WTC11 (cell line): ENCODE measurements at regions not wholly inside any gene's neighbourhood (a gene's known extent, or its start where the extent isn't known, plus 50 kb on each side); places are given as distances from the start of the nearest gene placed in this dataset.

Source experiments
- ATAC-seq: fragments of 200-7000 bp; cut with Tn5 transposase; 2 replicates; pipeline ENCODE4 v1.10.0; 2021; ENCODE audit warnings: mild to moderate bottlenecking, moderate library complexity
- CTCF ChIA-PET: fragments of 300-600 bp; sonication (Branson Sonifier 250); formaldehyde crosslinking; loops from one replicate; lab custom pipeline; 2021; ENCODE audit warnings: antibody characterized with exemption; lab: Charles Lee
- POLR2A ChIA-PET: fragments of 350-600 bp; sonication (Branson Sonifier 250); formaldehyde crosslinking; loops from one replicate; lab custom pipeline; 2021; ENCODE audit warnings: antibody characterized with exemption; lab: Charles Lee
- DNase-seq: peaks from one replicate; pipeline ENCODE4 v3.0.0; 2021; ENCODE audit warnings: low spot score
- H3K27ac Mint-ChIP-seq: 2 replicates; pipeline ENCODE4 v1.8.0; 2021; ENCODE audit warnings: mixed read lengths
- H3K27me3 Mint-ChIP-seq: 2 replicates; pipeline ENCODE4 v1.8.0; 2021; ENCODE audit warnings: low read depth, mild to moderate bottlenecking, moderate library complexity, mixed read lengths
- H3K36me3 Mint-ChIP-seq: 2 replicates; pipeline ENCODE4 v1.8.0; 2021; ENCODE audit warnings: mixed read lengths
- H3K4me1 Mint-ChIP-seq: 2 replicates; pipeline ENCODE4 v1.8.0; 2022; ENCODE audit warnings: mixed read lengths
- H3K4me3 Mint-ChIP-seq: 2 replicates; pipeline ENCODE4 v1.8.0; 2021; ENCODE audit warnings: mild to moderate bottlenecking, moderate library complexity, mixed read lengths
- H3K9me3 Mint-ChIP-seq: 2 replicates; pipeline ENCODE4 v1.8.0; 2021; ENCODE audit warnings: mixed read lengths
- ARID4B ChIP-seq: sonication (generic); formaldehyde crosslinking; IDR thresholded peaks from 2 replicates; pipeline ENCODE4 v1.8.0; 2023; ENCODE audit warnings: missing genetic modification reagents, mild to moderate bottlenecking, borderline replicate concordance
- CDX4 ChIP-seq: fragments of 250-450 bp; sonication (Bioruptor Pico); IDR thresholded peaks from 2 replicates; pipeline ENCODE4 v1.9.0; 2021; ENCODE audit warnings: moderate library complexity, mild to moderate bottlenecking, inconsistent platforms, borderline replicate concordance
- ERG ChIP-seq: fragments of 250-450 bp; sonication (Bioruptor Pico); IDR thresholded peaks from 2 replicates; pipeline ENCODE4 v1.8.0; 2021; ENCODE audit warnings: mild to moderate bottlenecking
- FOXP1 ChIP-seq: sonication (generic); formaldehyde crosslinking; IDR thresholded peaks from 2 replicates; pipeline ENCODE4 v1.8.0; 2022; ENCODE audit warnings: missing genetic modification reagents, mild to moderate bottlenecking, moderate library complexity, borderline replicate concordance
- GTF2I ChIP-seq: fragments of 250-450 bp; sonication (Bioruptor Pico); conservative IDR thresholded peaks from 2 replicates; pipeline ENCODE4 v1.4.0; 2021; ENCODE audit warnings: mild to moderate bottlenecking
- HMGXB4 ChIP-seq: sonication (generic); formaldehyde crosslinking; IDR thresholded peaks from 2 replicates; pipeline ENCODE4 v1.8.1; 2023; ENCODE audit warnings: mild to moderate bottlenecking, moderate library complexity, missing genetic modification reagents
- NFATC4 ChIP-seq: fragments of 250-450 bp; sonication (Bioruptor Pico); IDR thresholded peaks from 2 replicates; pipeline ENCODE4 v1.9.0; 2021; ENCODE audit warnings: mild to moderate bottlenecking
- NFE2L1 ChIP-seq: sonication (generic); formaldehyde crosslinking; IDR thresholded peaks from 2 replicates; pipeline ENCODE4 v1.8.1; 2023; ENCODE audit warnings: missing genetic modification reagents
- SOX15 ChIP-seq: fragments of 250-450 bp; sonication (Bioruptor Pico); IDR thresholded peaks from 2 replicates; pipeline ENCODE4 v1.9.0; 2021; ENCODE audit warnings: mild to moderate bottlenecking
- SP1 ChIP-seq: sonication (generic); formaldehyde crosslinking; conservative IDR thresholded peaks from 2 replicates; pipeline ENCODE4 v1.8.1; 2022; ENCODE audit warnings: missing genetic modification reagents
- STAT6 ChIP-seq: sonication (generic); formaldehyde crosslinking; conservative IDR thresholded peaks from 2 replicates; pipeline ENCODE4 v1.8.1; 2023; ENCODE audit warnings: mild to moderate bottlenecking, low read depth, missing genetic modification reagents, moderate library complexity
- USF2 ChIP-seq: sonication (generic); formaldehyde crosslinking; IDR thresholded peaks from 2 replicates; pipeline ENCODE4 v1.8.1; 2023; ENCODE audit warnings: mild to moderate bottlenecking, missing genetic modification reagents, moderate library complexity
- ZNF121 ChIP-seq: sonication (generic); formaldehyde crosslinking; IDR thresholded peaks from 2 replicates; pipeline ENCODE4 v1.8.0; 2023; ENCODE audit warnings: missing genetic modification reagents
- ZNF232 ChIP-seq: sonication (generic); formaldehyde crosslinking; IDR thresholded peaks from 2 replicates; pipeline ENCODE4 v1.8.0; 2022; ENCODE audit warnings: mild to moderate bottlenecking, missing genetic modification reagents
- ZNF671 ChIP-seq: fragments of 250-450 bp; sonication (Bioruptor Pico); IDR thresholded peaks from 2 replicates; pipeline ENCODE4 v1.8.0; 2021; ENCODE audit warnings: mild to moderate bottlenecking
- TF ChIP-seq, protein P1 (sequence below): sonication (generic); formaldehyde crosslinking; IDR thresholded peaks from 2 replicates; pipeline ENCODE4 v1.8.1; 2022; ENCODE audit warnings: mild to moderate bottlenecking, moderate library complexity, missing genetic modification reagents

DNA sequence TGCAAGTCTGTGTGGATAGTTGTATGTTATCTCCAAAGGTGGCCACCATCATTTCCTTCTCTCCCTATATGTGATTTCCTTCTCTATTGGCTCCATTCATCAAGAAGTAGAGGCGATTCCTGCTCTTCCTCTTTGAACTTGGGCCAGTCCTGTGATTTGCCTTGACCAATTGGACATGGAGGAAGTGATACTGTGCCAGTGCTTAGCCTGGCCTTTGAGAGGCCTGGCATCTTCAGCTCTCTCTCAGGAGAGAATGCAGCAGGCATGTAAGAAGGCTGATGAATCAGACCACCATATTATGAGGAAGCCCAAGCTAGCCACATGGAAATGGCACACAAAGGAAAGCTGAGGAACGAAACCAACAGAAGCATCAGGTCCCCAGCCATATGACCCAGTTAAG lies 195.0 kb upstream of the SVIL start:
- H3K27me3 Mint-ChIP-seq, result peaks cover 3% of the 10 kb centered on the region
- no peak for DNase-seq
- no peak overlapping the region for H3K4me3 Mint-ChIP-seq
- TF ChIP-seq USF2 (CRISPR knock-in tag), result no peak
- TF ChIP-seq GTF2I (CRISPR knock-in tag), result no peak
- no peak for TF ChIP-seq ERG (CRISPR knock-in tag)
- TF ChIP-seq ZNF671 (CRISPR knock-in tag), result no peak
- no peak for TF ChIP-seq FOXP1 (CRISPR knock-in tag)
- no peak for TF ChIP-seq CDX4 (CRISPR knock-in tag)
- no peak for TF ChIP-seq NFE2L1 (CRISPR knock-in tag)
- no peak for TF ChIP-seq SP1 (CRISPR knock-in tag)
- no peak for TF ChIP-seq ARID4B
- peaks cover 6% of the 10 kb centered on the region; the same call in 1 of the 2 replicates for H3K4me1 Mint-ChIP-seq
- peaks cover 10% of the 10 kb centered on the region for H3K9me3 Mint-ChIP-seq
- H3K36me3 Mint-ChIP-seq, result no peaks in the 10 kb centered on the region
- CTCF ChIA-PET, result no interaction called here
- POLR2A ChIA-PET, result no interaction called here
- ATAC-seq, result no peak
- no peak overlapping the region; the same call in 1 of the 2 replicates for H3K27ac Mint-ChIP-seq

DNA sequence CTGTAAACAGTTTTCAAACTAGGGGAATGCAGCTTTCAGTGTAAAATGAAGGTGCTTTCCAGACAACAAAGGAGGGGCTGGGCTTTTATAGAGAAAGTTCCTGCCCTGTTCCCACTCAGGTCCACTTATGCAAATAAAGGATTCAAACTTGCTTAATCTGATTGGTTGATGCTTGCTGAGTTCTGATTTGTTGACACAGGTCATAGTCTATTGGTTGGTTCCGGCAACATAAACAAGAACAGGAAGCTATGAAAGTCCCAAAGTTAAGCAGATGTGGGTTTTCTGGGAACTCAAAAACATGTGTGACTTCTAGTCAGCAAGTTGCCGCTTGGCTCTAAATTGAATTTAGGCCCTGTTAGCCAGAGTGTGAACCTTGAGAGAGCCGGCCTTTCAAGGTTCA lies 194.2 kb upstream of the SVIL start:
- peaks cover 10% of the 10 kb centered on the region for H3K9me3 Mint-ChIP-seq
- peaks cover 6% of the 10 kb centered on the region; the same call in 1 of the 2 replicates for H3K4me1 Mint-ChIP-seq
- DNase-seq (no peak), ATAC-seq (no peak)
- H3K27ac Mint-ChIP-seq, result no peak overlapping the region
- H3K27me3 Mint-ChIP-seq, result peaks cover 3% of the 10 kb centered on the region
- POLR2A ChIA-PET, result no interaction called here
- CTCF ChIA-PET, result no interaction called here
- no peaks in the 10 kb centered on the region for H3K36me3 Mint-ChIP-seq
- TF ChIP-seq SOX15 (no peak), STAT6 (CRISPR knock-in tag) (no peak), ZNF232 (CRISPR knock-in tag) (no peak), NFATC4 (CRISPR knock-in tag) (no peak), HMGXB4 (CRISPR knock-in tag) (no peak), NFE2L1 (CRISPR knock-in tag) (no peak), ARID4B (no peak), ZNF121 (CRISPR knock-in tag) (no peak)
- TF ChIP-seq, protein P1, sequence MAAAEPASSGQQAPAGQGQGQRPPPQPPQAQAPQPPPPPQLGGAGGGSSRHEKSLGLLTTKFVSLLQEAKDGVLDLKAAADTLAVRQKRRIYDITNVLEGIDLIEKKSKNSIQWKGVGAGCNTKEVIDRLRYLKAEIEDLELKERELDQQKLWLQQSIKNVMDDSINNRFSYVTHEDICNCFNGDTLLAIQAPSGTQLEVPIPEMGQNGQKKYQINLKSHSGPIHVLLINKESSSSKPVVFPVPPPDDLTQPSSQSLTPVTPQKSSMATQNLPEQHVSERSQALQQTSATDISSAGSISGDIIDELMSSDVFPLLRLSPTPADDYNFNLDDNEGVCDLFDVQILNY, result no peak
- no peak overlapping the region for H3K4me3 Mint-ChIP-seq
